GM23338 (cell line): ENCODE measurements at regions not wholly inside any gene's neighbourhood (a gene's known extent, or its start where the extent isn't known, plus 50 kb on each side); places are given as distances from the start of the nearest gene placed in this dataset.

Experiments
- ATAC-seq: fragments of 200-7000 bp; cut with Tn5 transposase; 3 replicates; pipeline ENCODE4 v1.9.1; 2020
- DNase-seq: peaks from one replicate; pipeline ENCODE4 v3.0.0-alpha.2; 2015; ENCODE audit warnings: low spot score
- H2AFZ ChIP-seq: fragments of 200-600 bp; sonication (generic); 2 replicates; pipeline ENCODE4 v1.8.0; 2016; ENCODE audit warnings: antibody characterized with exemption, mild to moderate bottlenecking, moderate library complexity
- H3F3A ChIP-seq: fragments of 200-600 bp; sonication (generic); replicated peaks from 2 replicates; pipeline ENCODE4 v1.8.0; 2017; ENCODE audit warnings: antibody characterized with exemption, mixed run types, low read depth
- H3K27ac ChIP-seq: fragments of 200-600 bp; sonication (generic); 2 replicates; pipeline ENCODE4 v1.6.1; 2016; ENCODE audit warnings: low read depth
- H3K27me3 ChIP-seq: fragments of 200-600 bp; sonication (generic); 2 replicates; pipeline ENCODE4 v1.8.0; 2016; ENCODE audit warnings: mild to moderate bottlenecking, mixed run types, moderate library complexity; ENCODE audit not compliant: insufficient read depth
- H3K36me3 ChIP-seq: fragments of 200-600 bp; sonication (generic); 2 replicates; pipeline ENCODE4 v1.8.0; 2016; ENCODE audit warnings: mild to moderate bottlenecking; ENCODE audit not compliant: insufficient read depth
- H3K4me1 ChIP-seq: fragments of 200-600 bp; sonication (generic); 2 replicates; pipeline ENCODE4 v1.8.0; 2016; ENCODE audit warnings: mild to moderate bottlenecking, moderate library complexity; ENCODE audit not compliant: insufficient read depth
- H3K4me2 ChIP-seq: fragments of 200-600 bp; sonication (generic); 2 replicates; pipeline ENCODE4 v1.7.1; 2017; ENCODE audit warnings: mixed run types
- H3K4me3 ChIP-seq: fragments of 200-600 bp; sonication (generic); 2 replicates; pipeline ENCODE4 v1.6.1; 2016; ENCODE audit warnings: mixed run types
- H3K79me2 ChIP-seq: fragments of 200-600 bp; sonication (generic); replicated peaks from 2 replicates; pipeline ENCODE4 v1.8.0; 2017; ENCODE audit warnings: mild to moderate bottlenecking; ENCODE audit not compliant: insufficient read depth
- H3K9me2 ChIP-seq: fragments of 200-600 bp; sonication (generic); 2 replicates; pipeline ENCODE4 v1.8.0; 2017; ENCODE audit not compliant: insufficient read depth
- H4K20me1 ChIP-seq: fragments of 200-600 bp; sonication (generic); replicated peaks from 2 replicates; pipeline ENCODE4 v1.8.0; 2017; ENCODE audit warnings: mild to moderate bottlenecking; ENCODE audit not compliant: insufficient read depth
- H3K27ac Mint-ChIP-seq: 2 replicates; pipeline ENCODE4 v1.8.0; 2020; ENCODE audit warnings: inconsistent platforms, mild to moderate bottlenecking, moderate library complexity, mixed read lengths
- H3K27me3 Mint-ChIP-seq: 3 replicates; pipeline ENCODE4 v1.8.0; 2022; ENCODE audit warnings: low read depth, mild to moderate bottlenecking, moderate library complexity, mixed read lengths, inconsistent platforms; ENCODE audit not compliant: insufficient read depth, poor library complexity
- H3K36me3 Mint-ChIP-seq: 3 replicates; pipeline ENCODE4 v1.8.0; 2021; ENCODE audit warnings: low read depth, mild to moderate bottlenecking, inconsistent platforms, moderate library complexity, mixed read lengths
- H3K4me1 Mint-ChIP-seq: 3 replicates; pipeline ENCODE4 v1.8.0; 2020; ENCODE audit warnings: mild to moderate bottlenecking, inconsistent platforms, mixed read lengths
- H3K4me3 Mint-ChIP-seq: 3 replicates; pipeline ENCODE4 v1.8.0; 2021; ENCODE audit warnings: moderate library complexity, mild to moderate bottlenecking, inconsistent platforms, mixed read lengths
- H3K9me3 Mint-ChIP-seq: 3 replicates; pipeline ENCODE4 v1.8.0; 2020; ENCODE audit warnings: moderate library complexity, mild to moderate bottlenecking, inconsistent platforms, mixed read lengths
- CREB1 ChIP-seq: fragments of 250-450 bp; sonication (Bioruptor Pico); IDR thresholded peaks from 2 replicates; pipeline ENCODE4 v1.5.0; 2020; ENCODE audit warnings: low read depth, mild to moderate bottlenecking, moderate library complexity
- CTCF ChIP-seq, 2 experiments: fragments of 200-600 bp in 1 of 2; sonication (generic) in 1 of 2; conservative IDR thresholded peaks; 2 replicates each; pipeline versions ENCODE4 v1.5.1 to v1.6.1; 2016 to 2017; ENCODE audit warnings: antibody characterized with exemption in 2 of 2, low read depth in 2 of 2, mild to moderate bottlenecking in 2 of 2, moderate library complexity in 1 of 2
- ETS1 ChIP-seq: IDR thresholded peaks from 2 replicates; pipeline ENCODE4 v1.6.1; 2016; ENCODE audit warnings: antibody characterized with exemption
- EZH2 ChIP-seq: fragments of 200-600 bp; sonication (generic); IDR thresholded peaks from one replicate; pipeline ENCODE4 v1.8.0; 2017; ENCODE audit warnings: antibody characterized with exemption, mild to moderate bottlenecking, low read depth; ENCODE audit not compliant: unreplicated experiment
- EZH2phosphoT487 ChIP-seq: fragments of 200-600 bp; sonication (generic); IDR thresholded peaks from one replicate; pipeline ENCODE4 v1.8.1; 2018; ENCODE audit warnings: antibody characterized with exemption; ENCODE audit not compliant: unreplicated experiment
- JUNB ChIP-seq: IDR thresholded peaks from one replicate; pipeline ENCODE4 v1.6.1; 2016; ENCODE audit warnings: antibody characterized with exemption; ENCODE audit not compliant: unreplicated experiment
- NANOG ChIP-seq: IDR thresholded peaks from 2 replicates; pipeline ENCODE4 v1.6.1; 2016; ENCODE audit warnings: antibody characterized with exemption, borderline replicate concordance
- POLR2AphosphoS5 ChIP-seq: IDR thresholded peaks from 2 replicates; pipeline ENCODE4 v1.6.1; 2016; ENCODE audit warnings: antibody characterized with exemption, low read depth
- REST ChIP-seq: IDR thresholded peaks from one replicate; pipeline ENCODE4 v1.6.1; 2018; ENCODE audit warnings: antibody characterized with exemption; ENCODE audit not compliant: unreplicated experiment
- STAT1 ChIP-seq: IDR thresholded peaks from one replicate; pipeline ENCODE4 v1.6.1; 2016; ENCODE audit warnings: antibody characterized with exemption; ENCODE audit not compliant: unreplicated experiment
- ZNF114 ChIP-seq: fragments of 250-450 bp; sonication (Bioruptor Pico); IDR thresholded peaks from 2 replicates; pipeline ENCODE4 v1.5.0; 2020; ENCODE audit warnings: mild to moderate bottlenecking, moderate library complexity
- ZNF331 ChIP-seq: fragments of 250-450 bp; sonication (Bioruptor Pico); IDR thresholded peaks from 2 replicates; pipeline ENCODE4 v1.5.0; 2020; ENCODE audit warnings: low read depth, mild to moderate bottlenecking, moderate library complexity
- ZNF462 ChIP-seq: fragments of 250-450 bp; sonication (Bioruptor Pico); IDR thresholded peaks from 2 replicates; pipeline ENCODE4 v1.5.0; 2020; ENCODE audit warnings: mild to moderate bottlenecking, moderate library complexity

- Histone ChIP-seq H3K36me3 (no peaks in the 10 kb centered on the region), H3F3A (no peaks in the 10 kb centered on the region), H2AFZ (no peak overlapping the region), H3K79me2 (no peaks in the 10 kb centered on the region), H3K27ac (no peak overlapping the region), H3K4me1 (no peaks in the 10 kb centered on the region), H4K20me1 (no peaks in the 10 kb centered on the region), H3K4me3 (no peak overlapping the region), H3K9me2 (peaks cover 8% of the 10 kb centered on the region; the same call in 1 of the 2 replicates), H3K4me2 (no peak overlapping the region), H3K27me3 (no peaks in the 10 kb centered on the region)
- no peak for DNase-seq
- Mint-ChIP-seq H3K4me3 (no peak overlapping the region), H3K9me3 (no peaks in the 10 kb centered on the region), H3K36me3 (no peaks in the 10 kb centered on the region), H3K27ac (no peak overlapping the region), H3K27me3 (no peaks in the 10 kb centered on the region), H3K4me1 (no peaks in the 10 kb centered on the region)
- TF ChIP-seq JUNB: no peak
- TF ChIP-seq REST: no peak
- no peak for TF ChIP-seq CREB1 (CRISPR knock-in tag)
- no peak for TF ChIP-seq NANOG
- TF ChIP-seq EZH2: no peak
- TF ChIP-seq CTCF (conservative IDR thresholded peaks at IDR 0.05; ENCODE audit: low read depth in 2 of 2): no peak
- no peak for TF ChIP-seq ETS1
- TF ChIP-seq ZNF462 (CRISPR knock-in tag): no peak
- TF ChIP-seq ZNF331 (CRISPR knock-in tag): no peak
- TF ChIP-seq STAT1: no peak
- TF ChIP-seq EZH2phosphoT487: no peak
- no peak for TF ChIP-seq ZNF114
- no peak for TF ChIP-seq POLR2AphosphoS5
- ATAC-seq: no peak
These were observed 242.4 kb upstream of the MYOCD start for GRCh38 chr17:12423337-12423736.
